Mesenchymal stem cell (in vitro differentiated cells and primary cell): ENCODE measurements at regions not wholly inside any gene's neighbourhood (a gene's known extent, or its start where the extent isn't known, plus 50 kb on each side); places are given as distances from the start of the nearest gene placed in this dataset. TPM values are rescaled to one million over a fixed set of nuclear protein-coding genes. Genes with fewer than 3 reads are reported as not detected.

Experiments
- DNase-seq: peaks from one replicate; pipeline ENCODE4 v3.0.0-alpha.2; 2013
- H2AFZ ChIP-seq: one replicate; pipeline ENCODE4 v1.6.1; 2013; ENCODE audit warnings: low read depth, mild to moderate bottlenecking, control low read depth, inconsistent platforms, low read length, moderate library complexity
- H2AK5ac ChIP-seq: 2 replicates; pipeline ENCODE4 v1.6.1; 2013; ENCODE audit warnings: low read length, moderate library complexity, mild to moderate bottlenecking, inconsistent platforms; ENCODE audit not compliant: severe bottlenecking
- H2BK120ac ChIP-seq: one replicate; pipeline ENCODE4 v1.6.1; 2013; ENCODE audit warnings: low read depth, mild to moderate bottlenecking, inconsistent platforms, low read length, moderate library complexity
- H2BK12ac ChIP-seq, 2 experiments: one replicate each; pipeline ENCODE4 v1.6.1; 2013; ENCODE audit warnings: inconsistent platforms in 2 of 2, low read length in 2 of 2, mild to moderate bottlenecking in 2 of 2, moderate library complexity in 2 of 2, control low read depth in 1 of 2
- H2BK15ac ChIP-seq: one replicate; pipeline ENCODE4 v1.6.1; 2013; ENCODE audit warnings: mild to moderate bottlenecking, low read depth, inconsistent platforms; ENCODE audit not compliant: poor library complexity, severe bottlenecking
- H2BK5ac ChIP-seq: 2 replicates; pipeline ENCODE4 v1.6.1; 2013; ENCODE audit warnings: low read depth, mild to moderate bottlenecking, low read length, control low read depth, inconsistent platforms; ENCODE audit not compliant: poor library complexity, severe bottlenecking
- H3K14ac ChIP-seq, 2 experiments: one replicate each; pipeline ENCODE4 v1.6.1; 2013; ENCODE audit warnings: inconsistent platforms in 2 of 2, low read length in 2 of 2, control low read depth in 1 of 2, mild to moderate bottlenecking in 1 of 2, moderate library complexity in 1 of 2
- H3K18ac ChIP-seq, 2 experiments: one replicate each; pipeline ENCODE4 v1.6.1; 2013; ENCODE audit warnings: inconsistent platforms in 2 of 2, low read length in 2 of 2, control low read depth in 1 of 2, low read depth in 1 of 2, mild to moderate bottlenecking in 1 of 2
- H3K23ac ChIP-seq, 2 experiments: one replicate each; pipeline ENCODE4 v1.6.1; 2013; ENCODE audit warnings: inconsistent platforms in 2 of 2, low read length in 2 of 2, mild to moderate bottlenecking in 2 of 2, moderate library complexity in 2 of 2, control low read depth in 1 of 2
- H3K27ac ChIP-seq: 2 replicates; pipeline ENCODE4 v1.5.1; 2013; ENCODE audit warnings: mild to moderate bottlenecking, moderate library complexity, low read length, control low read depth, inconsistent platforms; ENCODE audit not compliant: poor library complexity, severe bottlenecking
- H3K27me3 ChIP-seq, 2 experiments: 2 replicates each; pipeline versions ENCODE4 v1.6.1 to v1.7.0; 2013; ENCODE audit warnings: low read length in 2 of 2, mild to moderate bottlenecking in 2 of 2, moderate library complexity in 2 of 2, control low read depth in 1 of 2, inconsistent platforms in 1 of 2; ENCODE audit not compliant: control insufficient read depth in 1 of 2, insufficient read depth in 1 of 2
- H3K36me3 ChIP-seq, 2 experiments: 2 replicates each; pipeline versions ENCODE4 v1.6.1 to v1.7.0; 2013; ENCODE audit warnings: low read length in 2 of 2, control low read depth in 1 of 2, inconsistent platforms in 1 of 2, low read depth in 1 of 2, mild to moderate bottlenecking in 1 of 2; ENCODE audit not compliant: insufficient read depth in 2 of 2, control insufficient read depth in 1 of 2
- H3K4ac ChIP-seq, 2 experiments: one replicate each; pipeline ENCODE4 v1.6.1; 2013; ENCODE audit warnings: inconsistent platforms in 2 of 2, low read length in 2 of 2, mild to moderate bottlenecking in 2 of 2, moderate library complexity in 2 of 2, control low read depth in 1 of 2, low read depth in 1 of 2
- H3K4me1 ChIP-seq: 2 replicates; pipeline ENCODE4 v1.6.1; 2013; ENCODE audit warnings: low read depth, low read length, control low read depth; ENCODE audit not compliant: control insufficient read depth, insufficient read depth
- H3K4me2 ChIP-seq: 2 replicates; pipeline ENCODE4 v1.6.1; 2013; ENCODE audit warnings: low read length, mild to moderate bottlenecking, inconsistent platforms; ENCODE audit not compliant: poor library complexity, severe bottlenecking
- H3K4me3 ChIP-seq, 2 experiments: 2 replicates each; pipeline versions ENCODE4 v1.5.1 to v1.7.0; 2013; ENCODE audit warnings: low read length in 2 of 2, mild to moderate bottlenecking in 2 of 2, control low read depth in 1 of 2, low read depth in 1 of 2; ENCODE audit not compliant: insufficient read depth in 1 of 2
- H3K79me1 ChIP-seq: replicated peaks from 2 replicates; pipeline ENCODE4 v1.6.1; 2013; ENCODE audit warnings: mild to moderate bottlenecking, control low read depth, low read length, inconsistent platforms; ENCODE audit not compliant: poor library complexity, severe bottlenecking
- H3K9ac ChIP-seq: 2 replicates; pipeline ENCODE4 v1.7.0; 2013; ENCODE audit warnings: mild to moderate bottlenecking, low read length, moderate library complexity
- H3K9me3 ChIP-seq: 2 replicates; pipeline ENCODE4 v1.7.0; 2013; ENCODE audit warnings: mild to moderate bottlenecking, low read length; ENCODE audit not compliant: control insufficient read depth
- H4K8ac ChIP-seq: one replicate; pipeline ENCODE4 v1.6.1; 2013; ENCODE audit warnings: inconsistent platforms, mild to moderate bottlenecking, low read length, moderate library complexity
- H4K91ac ChIP-seq: one replicate; pipeline ENCODE4 v1.6.1; 2013; ENCODE audit warnings: mild to moderate bottlenecking, low read length, inconsistent platforms
- WGBS: methylation state at CpG from one replicate; pipeline ENCODE4 v1.1.7; 2013; ENCODE audit warnings: mixed read lengths; 5-methylcytosine and 5-hydroxymethylcytosine counted together
- small RNA-seq: library from polyadenylated mRNA; stranded (forward); fragments of <200 nt; extraction: miRNeasy Mini kit (QIAGEN cat#:217004); gene quantifications from one replicate; pipeline ENCODE3, GENCODE V24; 2013; ENCODE audit warnings: low read depth

- Histone ChIP-seq H2AFZ (peak overlapping the region; percentile 0), H3K4me2 (no peak overlapping the region), H2BK15ac (no peak overlapping the region), H3K23ac (no peak overlapping the region), H3K79me1 (no peaks in the 10 kb centered on the region), H4K8ac (no peak overlapping the region), H2BK12ac (peak overlapping the region in 1 of 2 experiments; percentile 74), H3K9me3 (peaks cover 5% of the 10 kb centered on the region), H3K4ac (peak overlapping the region in 1 of 2 experiments; percentile 56), H3K4me1 (peaks cover 5% of the 10 kb centered on the region), H3K4me3 (no peak overlapping the region), H3K36me3 (no peaks in the 10 kb centered on the region), H2BK5ac (no peak overlapping the region), H2AK5ac (no peak overlapping the region), H3K9ac (peak overlapping the region; percentile 76), H3K18ac (peak overlapping the region in 1 of 2 experiments; percentile 23), H3K14ac (no peak overlapping the region), H4K91ac (no peak overlapping the region), H3K27ac (no peak overlapping the region), H3K27me3 (no peaks in the 10 kb centered on the region), H2BK120ac (no peak overlapping the region)
- DNase-seq: peak; percentile 52
- WGBS: 83% methylated on average over 8 of the region's 8 CpGs
Observed at GRCh38 chr10:31582365-31583052, 263.5 kb downstream of the ZEB1 start.

GRCh38 chr10:31581741-31582323, 262.8 kb downstream of the ZEB1 start:
- Histone ChIP-seq H3K4me3 (no peak overlapping the region), H3K9me3 (peaks cover 12% of the 10 kb centered on the region), H4K8ac (no peak overlapping the region), H3K4me2 (no peak overlapping the region), H2AFZ (no peak overlapping the region), H3K9ac (no peak overlapping the region), H2AK5ac (no peak overlapping the region), H2BK15ac (no peak overlapping the region), H2BK120ac (no peak overlapping the region), H2BK12ac (no peak overlapping the region), H3K4ac (no peak overlapping the region), H3K23ac (no peak overlapping the region), H2BK5ac (no peak overlapping the region), H3K18ac (no peak overlapping the region), H3K27ac (no peak overlapping the region), H4K91ac (no peak overlapping the region), H3K36me3 (no peaks in the 10 kb centered on the region), H3K79me1 (no peaks in the 10 kb centered on the region), H3K14ac (no peak overlapping the region), H3K27me3 (no peaks in the 10 kb centered on the region), H3K4me1 (peaks cover 5% of the 10 kb centered on the region)
- 65% methylated on average over 9 of the region's 9 CpGs for WGBS
- DNase-seq: peak; percentile 27

GRCh38 chr10:31580646-31581045, 261.6 kb downstream of the ZEB1 start:
- H3K4me2 ChIP-seq: no peak overlapping the region
- H3K4ac ChIP-seq: no peak overlapping the region
- H2AFZ ChIP-seq: no peak overlapping the region
- no peaks in the 10 kb centered on the region for H3K79me1 ChIP-seq
- H3K27me3 ChIP-seq: no peaks in the 10 kb centered on the region
- no peak overlapping the region for H4K8ac ChIP-seq
- DNase-seq: no peak
- no peak overlapping the region for H2AK5ac ChIP-seq
- H3K4me1 ChIP-seq: peaks cover 5% of the 10 kb centered on the region
- H2BK15ac ChIP-seq: peak overlapping the region; percentile 73
- H3K9ac ChIP-seq: no peak overlapping the region
- H4K91ac ChIP-seq: peak overlapping the region; percentile 41
- H2BK120ac ChIP-seq: no peak overlapping the region
- WGBS: 98% methylated on average over 5 of the region's 5 CpGs
- H3K23ac ChIP-seq: no peak overlapping the region
- H2BK5ac ChIP-seq: no peak overlapping the region
- peaks cover 13% of the 10 kb centered on the region for H3K9me3 ChIP-seq
- no peak overlapping the region for H3K18ac ChIP-seq
- no peak overlapping the region for H3K4me3 ChIP-seq
- H3K14ac ChIP-seq: no peak overlapping the region
- no peak overlapping the region for H3K27ac ChIP-seq
- H3K36me3 ChIP-seq: no peaks in the 10 kb centered on the region
- H2BK12ac ChIP-seq: peak overlapping the region in 1 of 2 experiments; percentile 31

Small RNA genes in the stretch of these regions (small RNA-seq; reads per million reads assigned to genes)
- not detected for gene AL161935.2
